Lower leg skin (tissue), 3 donors: ENCODE measurements at regions not wholly inside any gene's neighbourhood (a gene's known extent, or its start where the extent isn't known, plus 50 kb on each side); places are given as distances from the start of the nearest gene placed in this dataset.

Source experiments
- CTCF ChIP-seq, 3 donors: fragments of 450-650 bp; IDR thresholded peaks; one replicate each; pipeline ENCODE4 v1.5.1; 2016; ENCODE audit warnings: antibody characterized with exemption in 3 of 3, mild to moderate bottlenecking in 3 of 3, moderate library complexity in 2 of 3
- POLR2A ChIP-seq, 2 donors: fragments of 450-650 bp; IDR thresholded peaks; one replicate each; pipeline ENCODE4 v1.6.1; 2016 to 2017; ENCODE audit warnings: antibody characterized with exemption in 2 of 2, mild to moderate bottlenecking in 1 of 2, moderate library complexity in 1 of 2

GRCh38 chr5:12099296-12099695, 195.1 kb upstream of the CTNND2 start:
- TF ChIP-seq CTCF (IDR thresholded peaks at IDR 0.05), result no peak
- TF ChIP-seq POLR2A (IDR thresholded peaks at IDR 0.05), result no peak
